SK-N-MC (cell line): ENCODE measurements at regions not wholly inside any gene's neighbourhood (a gene's known extent, or its start where the extent isn't known, plus 50 kb on each side); places are given as distances from the start of the nearest gene placed in this dataset.

Experiments
- EZH2 ChIP-seq: fragments of 200-600 bp; sonication (generic); IDR thresholded peaks from one replicate; pipeline ENCODE4 v1.6.1; 2017; ENCODE audit warnings: antibody characterized with exemption
- FOXP2 ChIP-seq: optimal IDR thresholded peaks from 2 replicates; pipeline ENCODE3; 2011; ENCODE audit warnings: mild to moderate bottlenecking, moderate library complexity; ENCODE audit not compliant: insufficient read depth; ENCODE audit errors: extremely low read length, control extremely low read depth
- POLR2AphosphoS5 ChIP-seq: IDR thresholded peaks from 2 replicates; pipeline ENCODE4 v1.6.1; 2012; ENCODE audit warnings: mild to moderate bottlenecking, low read depth, low read length, borderline replicate concordance

DNA sequence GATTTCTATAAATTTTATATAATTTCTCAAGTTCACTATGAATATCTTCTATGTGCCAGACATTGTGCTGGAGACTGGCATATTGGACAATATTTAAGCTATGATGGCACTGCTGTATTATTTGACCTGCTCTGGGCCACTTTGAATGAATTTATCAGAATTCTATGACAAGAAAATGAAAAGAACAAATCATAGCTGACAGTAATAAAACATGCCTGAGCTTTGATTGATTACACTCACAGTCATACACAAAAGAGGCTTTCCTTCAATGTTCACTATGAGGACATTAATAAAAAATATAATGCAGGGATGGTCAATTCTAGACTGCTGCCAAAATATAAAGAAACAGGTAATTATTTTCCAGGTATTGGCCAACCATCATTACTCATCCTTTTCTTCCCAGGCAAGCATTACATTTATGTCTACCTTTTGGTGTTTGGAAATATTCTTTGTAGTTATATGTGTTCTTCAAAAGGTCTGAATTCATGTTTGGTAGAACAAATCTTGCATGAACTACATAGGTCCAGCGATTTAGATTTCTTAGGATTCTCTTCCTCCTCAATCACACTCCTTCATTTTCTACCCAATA, 81.0 kb upstream of the ALCAM start:
- TF ChIP-seq POLR2AphosphoS5 (no peak), EZH2 (no peak), FOXP2 (no peak)
